DND-41 (cell line): ENCODE measurements at regions not wholly inside any gene's neighbourhood (a gene's known extent, or its start where the extent isn't known, plus 50 kb on each side); places are given as distances from the start of the nearest gene placed in this dataset.

Experiments
- ATAC-seq: fragments of 200-7000 bp; cut with Tn5 transposase; 3 replicates; pipeline ENCODE4 v1.9.1; 2021; ENCODE audit warnings: low read depth; ENCODE audit not compliant: insufficient read depth
- DNase-seq: peaks from one replicate; pipeline ENCODE4 v3.0.0-alpha.2; 2020
- H2AFZ ChIP-seq: 2 replicates; pipeline ENCODE4 v1.6.0; 2012; ENCODE audit warnings: low read depth, low read length
- H3K27ac ChIP-seq: 2 replicates; pipeline ENCODE4 v1.5.1; 2012; ENCODE audit warnings: low read length, inconsistent platforms
- H3K27me3 ChIP-seq: fragments of 200-600 bp; sonication (generic); 2 replicates; pipeline ENCODE4 v1.6.0; 2012; ENCODE audit warnings: low read length, mild to moderate bottlenecking, inconsistent platforms; ENCODE audit not compliant: insufficient read depth, poor library complexity
- H3K36me3 ChIP-seq: 2 replicates; pipeline ENCODE4 v1.5.1; 2012; ENCODE audit warnings: low read length, inconsistent platforms; ENCODE audit not compliant: insufficient read depth
- H3K4me1 ChIP-seq: 2 replicates; pipeline ENCODE4 v1.5.1; 2012; ENCODE audit warnings: mild to moderate bottlenecking, low read length; ENCODE audit not compliant: insufficient read depth
- H3K4me2 ChIP-seq: 2 replicates; pipeline ENCODE4 v1.6.0; 2012; ENCODE audit warnings: mild to moderate bottlenecking, moderate library complexity, low read length, inconsistent platforms; ENCODE audit not compliant: insufficient read depth
- H3K4me3 ChIP-seq, 2 experiments: fragments of 200-600 bp in 1 of 2; shearing (Covaris generic) in 1 of 2; 2 replicates each; pipeline ENCODE4 v1.5.1; 2012 to 2016; ENCODE audit warnings: inconsistent platforms in 2 of 2, low read length in 2 of 2, mild to moderate bottlenecking in 2 of 2, low read depth in 1 of 2, moderate library complexity in 1 of 2
- H3K79me2 ChIP-seq: 2 replicates; pipeline ENCODE4 v1.6.0; 2012; ENCODE audit warnings: low read length, inconsistent platforms; ENCODE audit not compliant: insufficient read depth
- H3K9ac ChIP-seq: 2 replicates; pipeline ENCODE4 v1.6.0; 2012; ENCODE audit warnings: low read depth, mild to moderate bottlenecking, inconsistent platforms, low read length, moderate library complexity
- H3K9me3 ChIP-seq: 2 replicates; pipeline ENCODE4 v1.5.1; 2012; ENCODE audit warnings: low read length, moderate library complexity, mild to moderate bottlenecking, inconsistent platforms; ENCODE audit not compliant: insufficient read depth, severe bottlenecking
- H4K20me1 ChIP-seq: 2 replicates; pipeline ENCODE4 v1.6.0; 2012; ENCODE audit warnings: low read length; ENCODE audit not compliant: insufficient read depth
- EZH2 ChIP-seq: IDR thresholded peaks from 3 replicates; pipeline ENCODE4 v1.6.1; 2012; ENCODE audit warnings: borderline replicate concordance, low read depth, mild to moderate bottlenecking, moderate library complexity, low read length, inconsistent platforms; ENCODE audit not compliant: severe bottlenecking
- TF ChIP-seq, protein P1 (sequence below): IDR thresholded peaks from 2 replicates; pipeline ENCODE4 v1.5.1; 2012; ENCODE audit warnings: borderline replicate concordance, low read length, moderate library complexity, mild to moderate bottlenecking; ENCODE audit not compliant: poor library complexity, severe bottlenecking; ENCODE audit errors: extremely low read depth

DNA sequence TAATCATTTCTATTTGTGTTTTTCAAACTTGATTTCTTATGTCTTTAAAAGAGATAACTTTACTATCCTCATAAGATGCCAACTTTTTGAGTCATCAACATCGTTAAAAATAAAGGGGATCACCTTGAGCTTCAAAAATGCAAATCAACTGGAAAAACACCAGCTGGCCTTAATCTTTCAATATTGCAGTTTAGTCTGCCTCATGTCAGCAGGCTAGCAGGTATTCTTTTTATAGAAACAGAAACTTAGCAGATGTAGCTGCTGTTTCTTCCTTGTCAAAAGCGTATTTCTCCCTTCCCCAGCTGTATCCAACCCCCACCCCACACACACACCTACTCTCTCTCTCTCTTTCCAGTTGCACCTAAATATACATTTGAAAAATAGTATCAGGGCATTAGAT lies 154.1 kb upstream of the ZNF804A start:
- TF ChIP-seq EZH2: no peak
- TF ChIP-seq, protein P1, sequence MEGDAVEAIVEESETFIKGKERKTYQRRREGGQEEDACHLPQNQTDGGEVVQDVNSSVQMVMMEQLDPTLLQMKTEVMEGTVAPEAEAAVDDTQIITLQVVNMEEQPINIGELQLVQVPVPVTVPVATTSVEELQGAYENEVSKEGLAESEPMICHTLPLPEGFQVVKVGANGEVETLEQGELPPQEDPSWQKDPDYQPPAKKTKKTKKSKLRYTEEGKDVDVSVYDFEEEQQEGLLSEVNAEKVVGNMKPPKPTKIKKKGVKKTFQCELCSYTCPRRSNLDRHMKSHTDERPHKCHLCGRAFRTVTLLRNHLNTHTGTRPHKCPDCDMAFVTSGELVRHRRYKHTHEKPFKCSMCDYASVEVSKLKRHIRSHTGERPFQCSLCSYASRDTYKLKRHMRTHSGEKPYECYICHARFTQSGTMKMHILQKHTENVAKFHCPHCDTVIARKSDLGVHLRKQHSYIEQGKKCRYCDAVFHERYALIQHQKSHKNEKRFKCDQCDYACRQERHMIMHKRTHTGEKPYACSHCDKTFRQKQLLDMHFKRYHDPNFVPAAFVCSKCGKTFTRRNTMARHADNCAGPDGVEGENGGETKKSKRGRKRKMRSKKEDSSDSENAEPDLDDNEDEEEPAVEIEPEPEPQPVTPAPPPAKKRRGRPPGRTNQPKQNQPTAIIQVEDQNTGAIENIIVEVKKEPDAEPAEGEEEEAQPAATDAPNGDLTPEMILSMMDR: no peak
- Histone ChIP-seq H3K27ac (no peak overlapping the region), H3K4me2 (no peak overlapping the region), H3K4me3 (no peak overlapping the region), H3K79me2 (no peaks in the 10 kb centered on the region), H3K36me3 (no peaks in the 10 kb centered on the region), H4K20me1 (no peaks in the 10 kb centered on the region), H3K27me3 (no peaks in the 10 kb centered on the region), H2AFZ (no peak overlapping the region), H3K9me3 (no peaks in the 10 kb centered on the region), H3K9ac (no peak overlapping the region), H3K4me1 (no peaks in the 10 kb centered on the region)
- no peak for ATAC-seq
- DNase-seq: no peak

DNA sequence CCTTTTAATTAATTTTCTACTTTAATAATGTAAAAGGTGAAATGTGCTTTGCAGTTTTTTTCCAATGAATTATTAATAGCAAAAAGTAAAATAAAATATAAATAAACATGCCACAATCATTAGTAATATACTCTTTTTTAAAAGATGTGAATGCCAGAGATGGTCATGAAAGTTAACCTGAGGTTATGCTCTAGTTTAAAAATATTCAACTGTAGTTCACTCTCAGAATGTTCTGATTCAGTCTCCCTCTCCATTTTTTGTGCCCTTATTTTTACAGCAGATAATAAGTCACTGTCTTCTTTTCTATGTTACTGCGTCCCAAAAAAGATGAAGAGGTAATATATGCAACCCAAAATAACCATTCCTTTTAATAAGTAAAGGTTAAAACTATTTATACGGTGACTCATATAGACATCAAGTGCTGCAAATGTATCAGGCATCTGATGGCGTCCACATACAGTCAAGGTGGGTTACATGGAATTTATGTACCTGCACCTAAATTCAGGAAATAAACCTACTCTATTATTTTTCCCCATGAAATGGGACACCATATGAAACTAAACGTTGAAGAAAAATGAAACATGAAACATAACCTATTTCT lies 153.6 kb upstream of the ZNF804A start:
- Histone ChIP-seq H3K79me2 (no peaks in the 10 kb centered on the region), H2AFZ (no peak overlapping the region), H3K27me3 (no peaks in the 10 kb centered on the region), H3K9me3 (no peaks in the 10 kb centered on the region), H3K4me3 (no peak overlapping the region), H4K20me1 (no peaks in the 10 kb centered on the region), H3K27ac (no peak overlapping the region), H3K4me2 (no peak overlapping the region), H3K36me3 (no peaks in the 10 kb centered on the region), H3K9ac (no peak overlapping the region), H3K4me1 (no peaks in the 10 kb centered on the region)
- DNase-seq: no peak
- no peak for ATAC-seq
- TF ChIP-seq, protein P1: no peak
- no peak for TF ChIP-seq EZH2

DNA sequence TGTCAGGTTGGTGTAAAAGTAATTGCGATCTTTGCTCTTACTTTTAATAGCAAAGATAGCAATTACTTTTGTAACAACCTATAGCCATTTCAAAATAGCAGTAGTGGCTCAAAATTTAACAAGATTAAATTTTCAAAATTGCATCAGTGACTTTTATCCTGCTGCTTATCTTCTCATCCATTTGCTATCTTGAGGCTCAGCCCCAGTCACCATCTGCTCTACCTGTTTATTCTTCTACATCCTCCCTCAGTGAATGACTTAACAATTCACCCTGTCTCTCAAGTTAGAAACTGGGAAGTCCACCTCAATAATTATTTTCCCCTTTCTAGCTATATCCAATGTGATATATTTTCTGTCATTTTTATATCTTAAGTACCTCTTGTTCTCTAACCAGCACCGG lies 148.6 kb upstream of the ZNF804A start:
- Histone ChIP-seq H3K27me3 (no peaks in the 10 kb centered on the region), H3K4me1 (no peaks in the 10 kb centered on the region), H3K9me3 (no peaks in the 10 kb centered on the region), H3K36me3 (no peaks in the 10 kb centered on the region), H3K4me3 (no peak overlapping the region), H3K4me2 (no peak overlapping the region), H3K27ac (no peak overlapping the region), H4K20me1 (no peaks in the 10 kb centered on the region), H2AFZ (no peak overlapping the region), H3K9ac (no peak overlapping the region), H3K79me2 (no peaks in the 10 kb centered on the region)
- TF ChIP-seq, protein P1: no peak
- no peak for TF ChIP-seq EZH2
- no peak for DNase-seq
- no peak for ATAC-seq

DNA sequence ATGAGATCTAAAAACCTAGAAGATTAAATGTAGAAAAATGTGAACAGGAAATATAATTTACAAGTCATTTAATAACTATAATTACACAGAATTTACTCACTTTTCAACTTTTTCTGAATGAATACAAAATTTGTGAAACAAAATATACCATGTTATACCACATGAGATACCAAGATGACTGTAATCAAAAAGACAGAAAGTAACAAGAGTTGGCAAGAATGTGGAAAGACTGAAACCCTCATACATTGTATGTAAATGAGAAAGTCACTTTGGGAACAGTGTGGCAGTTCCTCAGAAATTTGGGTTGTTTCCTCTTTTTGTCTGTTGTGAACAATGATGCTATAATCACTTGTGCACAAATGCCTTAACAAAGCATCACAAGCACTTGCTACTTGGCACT lies 145.4 kb upstream of the ZNF804A start:
- DNase-seq (no peak), ATAC-seq (no peak)
- Histone ChIP-seq H3K4me3 (no peak overlapping the region), H3K27ac (no peak overlapping the region), H3K79me2 (no peaks in the 10 kb centered on the region), H3K9me3 (no peaks in the 10 kb centered on the region), H3K4me1 (no peaks in the 10 kb centered on the region), H3K27me3 (no peaks in the 10 kb centered on the region), H3K9ac (no peak overlapping the region), H2AFZ (no peak overlapping the region), H3K4me2 (no peak overlapping the region), H4K20me1 (no peaks in the 10 kb centered on the region), H3K36me3 (no peaks in the 10 kb centered on the region)
- TF ChIP-seq, protein P1: no peak
- TF ChIP-seq EZH2: no peak
